OCI-LY7 (cell line): ENCODE measurements at regions not wholly inside any gene's neighbourhood (a gene's known extent, or its start where the extent isn't known, plus 50 kb on each side); places are given as distances from the start of the nearest gene placed in this dataset.

Source experiments
- BruUV-seq: library from RNA; stranded (reverse); fragments of 400-500 nt; replicated peaks from 2 replicates; lab custom pipeline; 2021; lab: Mats Ljungman, UMichigan
- CTCF ChIA-PET: fragments of 300-600 bp; sonication (Branson Sonifier 250); formaldehyde crosslinking; loops from one replicate; lab custom pipeline; 2022; ENCODE audit warnings: antibody characterized with exemption; ENCODE audit not compliant: unreplicated experiment; lab: Charles Lee
- POLR2A ChIA-PET: fragments of 300-600 bp; sonication (Branson Sonifier 250); formaldehyde crosslinking; loops from one replicate; lab custom pipeline; 2022; ENCODE audit warnings: antibody characterized with exemption; lab: Charles Lee
- DNase-seq: peaks from one replicate; pipeline ENCODE4 v3.0.0-alpha.2; 2015; ENCODE audit warnings: low spot score
- H2AFZ ChIP-seq: fragments of 200-600 bp; sonication (generic), shearing (Covaris generic); 2 replicates; pipeline ENCODE4 v1.6.1; 2014; ENCODE audit warnings: mild to moderate bottlenecking, antibody characterized with exemption, low read length, moderate library complexity
- H3K27ac ChIP-seq: fragments of 200-600 bp; sonication (generic); 2 replicates; pipeline ENCODE4 v1.5.1; 2014; ENCODE audit warnings: mixed run types, low read depth, mild to moderate bottlenecking, moderate library complexity, low read length, inconsistent platforms; ENCODE audit not compliant: poor library complexity, severe bottlenecking
- H3K36me3 ChIP-seq: fragments of 200-600 bp; sonication (generic); 2 replicates; pipeline ENCODE4 v1.6.1; 2014; ENCODE audit warnings: mild to moderate bottlenecking, antibody characterized with exemption, low read length, moderate library complexity, mixed read lengths; ENCODE audit not compliant: insufficient read depth
- H3K4me1 ChIP-seq: fragments of 200-600 bp; sonication (generic); 2 replicates; pipeline ENCODE4 v1.5.1; 2014; ENCODE audit warnings: mild to moderate bottlenecking, low read length; ENCODE audit not compliant: insufficient read depth, poor library complexity, severe bottlenecking
- H3K4me2 ChIP-seq: fragments of 200-600 bp; sonication (generic); 2 replicates; pipeline ENCODE4 v1.6.1; 2014; ENCODE audit warnings: mild to moderate bottlenecking, low read length
- H3K4me3 ChIP-seq: fragments of 200-600 bp; sonication (generic); 2 replicates; pipeline ENCODE4 v1.5.1; 2014; ENCODE audit warnings: mild to moderate bottlenecking, low read depth, low read length; ENCODE audit not compliant: poor library complexity, severe bottlenecking
- H3K79me2 ChIP-seq: fragments of 200-600 bp; sonication (generic); 2 replicates; pipeline ENCODE4 v1.6.1; 2016; ENCODE audit warnings: low read depth, mild to moderate bottlenecking, low read length, moderate library complexity, mixed read lengths; ENCODE audit not compliant: insufficient read depth
- H3K9me2 ChIP-seq: fragments of 200-600 bp; sonication (generic); 2 replicates; pipeline ENCODE4 v1.6.1; 2016; ENCODE audit warnings: mild to moderate bottlenecking, low read length, mixed read lengths; ENCODE audit not compliant: insufficient read depth
- H3K9me3 ChIP-seq: fragments of 200-600 bp; sonication (generic); 2 replicates; pipeline ENCODE4 v1.6.1; 2014; ENCODE audit warnings: mild to moderate bottlenecking, mixed run types, low read length, mixed read lengths
- H4K20me1 ChIP-seq: fragments of 200-600 bp; sonication (generic); 2 replicates; pipeline ENCODE4 v1.6.1; 2014; ENCODE audit warnings: mild to moderate bottlenecking, antibody characterized with exemption, low read length, moderate library complexity, mixed read lengths; ENCODE audit not compliant: insufficient read depth
- EZH2phosphoT487 ChIP-seq: fragments of 200-600 bp; sonication (generic); IDR thresholded peaks from 2 replicates; pipeline ENCODE4 v1.6.1; 2018; ENCODE audit warnings: low read depth, borderline replicate concordance, mild to moderate bottlenecking, mixed run types, antibody characterized with exemption, low read length, moderate library complexity, mixed read lengths
- intact Hi-C: fragments of 100-400 bp; cut with micrococcal nuclease; formaldehyde crosslinking; loops from one replicate; pipeline ENCODE4 v1.10.0; 2022; ENCODE audit not compliant: unreplicated experiment
- TF ChIP-seq, protein P1 (sequence below): fragments of 200-600 bp; sonication (generic); conservative IDR thresholded peaks from 2 replicates; pipeline ENCODE4 v1.5.1; 2014; ENCODE audit warnings: mild to moderate bottlenecking, antibody characterized with exemption, low read length, moderate library complexity, mixed read lengths

DNA sequence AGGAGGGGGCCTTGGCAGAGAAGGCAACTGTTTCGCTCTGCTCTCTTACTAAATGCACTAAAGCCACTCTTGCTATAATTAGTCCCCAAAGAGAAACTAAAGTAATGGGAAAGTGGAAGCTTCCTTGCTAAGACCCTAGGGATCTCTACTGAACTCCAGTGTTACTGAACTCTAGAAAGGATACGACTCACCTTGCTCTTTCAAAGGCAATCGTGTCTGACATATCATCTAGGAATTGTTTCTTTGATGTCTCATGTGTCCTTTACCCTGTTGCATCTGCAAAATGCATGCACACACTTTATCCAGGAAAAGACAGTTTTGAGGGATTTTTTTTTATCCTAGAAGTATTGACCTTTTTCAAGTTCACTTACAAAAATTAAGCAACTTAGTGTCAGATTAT, 148.1 kb upstream of the FAM9B start:
- CTCF ChIA-PET = no interaction called here
- Histone ChIP-seq H3K27ac (no peak overlapping the region), H3K4me2 (no peak overlapping the region), H3K36me3 (no peaks in the 10 kb centered on the region), H3K4me3 (no peak overlapping the region), H2AFZ (no peak overlapping the region), H4K20me1 (no peaks in the 10 kb centered on the region), H3K79me2 (no peaks in the 10 kb centered on the region), H3K9me2 (no peaks in the 10 kb centered on the region), H3K4me1 (no peaks in the 10 kb centered on the region), H3K9me3 (no peaks in the 10 kb centered on the region)
- DNase-seq = no peak
- intact Hi-C loops = no loop called here
- BruUV-seq = no TSS peak
- TF ChIP-seq, protein P1, sequence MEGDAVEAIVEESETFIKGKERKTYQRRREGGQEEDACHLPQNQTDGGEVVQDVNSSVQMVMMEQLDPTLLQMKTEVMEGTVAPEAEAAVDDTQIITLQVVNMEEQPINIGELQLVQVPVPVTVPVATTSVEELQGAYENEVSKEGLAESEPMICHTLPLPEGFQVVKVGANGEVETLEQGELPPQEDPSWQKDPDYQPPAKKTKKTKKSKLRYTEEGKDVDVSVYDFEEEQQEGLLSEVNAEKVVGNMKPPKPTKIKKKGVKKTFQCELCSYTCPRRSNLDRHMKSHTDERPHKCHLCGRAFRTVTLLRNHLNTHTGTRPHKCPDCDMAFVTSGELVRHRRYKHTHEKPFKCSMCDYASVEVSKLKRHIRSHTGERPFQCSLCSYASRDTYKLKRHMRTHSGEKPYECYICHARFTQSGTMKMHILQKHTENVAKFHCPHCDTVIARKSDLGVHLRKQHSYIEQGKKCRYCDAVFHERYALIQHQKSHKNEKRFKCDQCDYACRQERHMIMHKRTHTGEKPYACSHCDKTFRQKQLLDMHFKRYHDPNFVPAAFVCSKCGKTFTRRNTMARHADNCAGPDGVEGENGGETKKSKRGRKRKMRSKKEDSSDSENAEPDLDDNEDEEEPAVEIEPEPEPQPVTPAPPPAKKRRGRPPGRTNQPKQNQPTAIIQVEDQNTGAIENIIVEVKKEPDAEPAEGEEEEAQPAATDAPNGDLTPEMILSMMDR = no peak
- TF ChIP-seq EZH2phosphoT487 = no peak
- POLR2A ChIA-PET = no interaction called here

DNA sequence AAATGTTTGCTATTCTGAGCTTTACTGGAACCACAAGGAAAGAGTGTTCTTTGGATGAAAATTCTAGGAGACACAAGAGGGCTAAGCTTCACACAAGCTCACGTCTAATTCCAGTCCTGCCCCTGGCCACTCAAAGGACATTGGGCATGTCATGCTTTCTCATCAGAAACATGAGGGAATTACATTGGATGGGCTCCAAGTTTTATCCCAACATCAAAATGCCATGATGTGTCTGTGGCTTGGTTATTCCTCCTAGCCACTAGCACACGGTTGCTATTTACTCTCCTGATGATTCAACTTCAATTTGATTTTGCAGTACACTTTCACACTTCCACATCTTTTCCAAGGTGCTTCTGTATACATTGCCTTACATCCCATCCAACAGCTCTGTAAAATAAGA, 149.6 kb upstream of the FAM9B start:
- H3K9me3 ChIP-seq = no peaks in the 10 kb centered on the region
- no peaks in the 10 kb centered on the region for H4K20me1 ChIP-seq
- intact Hi-C loops = no loop called here
- H2AFZ ChIP-seq = no peak overlapping the region
- no peak for TF ChIP-seq EZH2phosphoT487
- TF ChIP-seq, protein P1 = no peak
- no peaks in the 10 kb centered on the region for H3K36me3 ChIP-seq
- ChIA-PET POLR2A (no interaction called here), CTCF (no interaction called here)
- DNase-seq = no peak
- no peak overlapping the region for H3K4me3 ChIP-seq
- no peaks in the 10 kb centered on the region for H3K9me2 ChIP-seq
- no peak overlapping the region for H3K4me2 ChIP-seq
- no peak overlapping the region for H3K27ac ChIP-seq
- BruUV-seq = no TSS peak
- no peaks in the 10 kb centered on the region for H3K79me2 ChIP-seq
- H3K4me1 ChIP-seq = no peaks in the 10 kb centered on the region

DNA sequence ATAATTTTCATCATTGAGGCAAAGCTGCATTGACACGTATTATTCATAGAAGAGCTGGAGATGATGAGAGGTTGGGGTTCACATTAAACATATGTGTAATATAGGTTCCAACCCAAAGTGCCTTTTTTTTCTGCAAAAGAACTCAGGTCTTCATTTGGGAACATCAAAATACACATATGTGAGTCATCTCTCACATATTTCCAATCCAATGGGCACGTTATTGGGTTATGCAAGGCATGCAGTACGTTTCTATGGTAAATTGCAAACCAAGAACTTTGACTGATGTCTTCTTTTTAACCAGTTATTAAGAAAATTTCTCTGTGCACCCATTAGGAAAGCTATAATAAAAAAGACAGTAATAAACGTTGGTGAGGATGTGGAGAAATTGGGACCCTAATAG, 150.3 kb upstream of the FAM9B start:
- POLR2A ChIA-PET = no interaction called here

More for the DNA sequence above, 150.3 kb upstream of the FAM9B start:
- no peaks in the 10 kb centered on the region for H4K20me1 ChIP-seq
- no peak overlapping the region for H3K27ac ChIP-seq
- no peak for TF ChIP-seq EZH2phosphoT487
- TF ChIP-seq, protein P1 = no peak
- H2AFZ ChIP-seq = no peak overlapping the region
- no peaks in the 10 kb centered on the region for H3K36me3 ChIP-seq
- H3K79me2 ChIP-seq = no peaks in the 10 kb centered on the region
- no TSS peak for BruUV-seq
- intact Hi-C loops = no loop called here
- H3K4me1 ChIP-seq = no peaks in the 10 kb centered on the region
- DNase-seq = no peak
- CTCF ChIA-PET = no interaction called here
- H3K4me3 ChIP-seq = no peak overlapping the region
- H3K9me2 ChIP-seq = no peaks in the 10 kb centered on the region
- no peaks in the 10 kb centered on the region for H3K9me3 ChIP-seq
- no peak overlapping the region for H3K4me2 ChIP-seq
